ENCODE measurements at regions not wholly inside any gene's neighbourhood (a gene's known extent, or its start where the extent isn't known, plus 50 kb on each side); places are given as distances from the start of the nearest gene placed in this dataset.

DNA sequence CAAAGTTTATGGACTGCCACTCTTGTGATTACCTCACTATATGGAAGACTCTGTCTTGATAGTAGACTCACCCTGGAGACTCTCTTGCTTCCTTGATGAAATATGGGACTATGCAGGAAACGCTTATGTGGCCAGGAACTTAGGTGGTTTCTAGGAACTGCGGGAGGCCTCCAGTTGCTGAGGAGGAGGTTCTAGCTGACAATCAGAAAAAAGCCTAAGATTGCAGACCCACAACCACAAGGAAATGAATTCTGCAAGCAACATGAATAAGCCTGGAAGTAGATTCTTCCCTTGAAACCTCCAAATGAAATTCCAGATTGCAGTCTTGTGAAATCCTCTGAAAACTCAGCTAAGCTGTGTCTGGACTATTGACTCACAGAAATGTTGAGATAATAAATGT lies 88.9 kb upstream of the COL11A1 start:
- TF ChIP-seq, protein P1, sequence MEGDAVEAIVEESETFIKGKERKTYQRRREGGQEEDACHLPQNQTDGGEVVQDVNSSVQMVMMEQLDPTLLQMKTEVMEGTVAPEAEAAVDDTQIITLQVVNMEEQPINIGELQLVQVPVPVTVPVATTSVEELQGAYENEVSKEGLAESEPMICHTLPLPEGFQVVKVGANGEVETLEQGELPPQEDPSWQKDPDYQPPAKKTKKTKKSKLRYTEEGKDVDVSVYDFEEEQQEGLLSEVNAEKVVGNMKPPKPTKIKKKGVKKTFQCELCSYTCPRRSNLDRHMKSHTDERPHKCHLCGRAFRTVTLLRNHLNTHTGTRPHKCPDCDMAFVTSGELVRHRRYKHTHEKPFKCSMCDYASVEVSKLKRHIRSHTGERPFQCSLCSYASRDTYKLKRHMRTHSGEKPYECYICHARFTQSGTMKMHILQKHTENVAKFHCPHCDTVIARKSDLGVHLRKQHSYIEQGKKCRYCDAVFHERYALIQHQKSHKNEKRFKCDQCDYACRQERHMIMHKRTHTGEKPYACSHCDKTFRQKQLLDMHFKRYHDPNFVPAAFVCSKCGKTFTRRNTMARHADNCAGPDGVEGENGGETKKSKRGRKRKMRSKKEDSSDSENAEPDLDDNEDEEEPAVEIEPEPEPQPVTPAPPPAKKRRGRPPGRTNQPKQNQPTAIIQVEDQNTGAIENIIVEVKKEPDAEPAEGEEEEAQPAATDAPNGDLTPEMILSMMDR (IDR thresholded peaks at IDR 0.05; ENCODE audit: control insufficient read depth, insufficient read depth, low read depth, low read length, missing control alignments) = no peak
- no peak overlapping the region for H3K4me3 ChIP-seq (ENCODE audit: control insufficient read depth, low read depth, low read length)
- peak; percentile 62 for DNase-seq (ENCODE audit: low read depth)

DNA sequence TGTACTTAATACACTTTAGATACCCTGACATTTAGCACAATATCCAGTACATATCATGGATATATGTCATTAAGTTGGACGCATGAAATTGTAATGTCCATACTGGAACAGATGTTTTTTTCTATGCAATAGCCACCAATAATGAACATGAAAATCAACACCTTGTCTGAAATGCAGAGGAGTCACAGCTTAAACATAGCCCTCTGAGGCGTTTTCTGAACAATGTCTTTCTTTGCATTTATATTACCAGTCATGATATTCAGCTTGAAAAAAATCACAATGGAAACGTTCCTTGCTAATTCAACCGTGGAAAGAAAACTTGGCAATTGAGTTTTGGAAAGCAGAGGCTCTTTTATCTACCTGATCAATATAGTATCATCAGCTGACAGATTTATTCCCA lies 86.7 kb upstream of the COL11A1 start:
- DNase-seq (ENCODE audit: low read depth) = no peak
- TF ChIP-seq, protein P1 (IDR thresholded peaks at IDR 0.05; ENCODE audit: control insufficient read depth, insufficient read depth, low read depth, low read length, missing control alignments) = no peak
- H3K4me3 ChIP-seq (ENCODE audit: control insufficient read depth, low read depth, low read length) = no peak overlapping the region

- DNase-seq (ENCODE audit: low read depth) = no peak
Measured at GRCh38 chr1:103194060-103194459, 85.7 kb upstream of the COL11A1 start.

DNA sequence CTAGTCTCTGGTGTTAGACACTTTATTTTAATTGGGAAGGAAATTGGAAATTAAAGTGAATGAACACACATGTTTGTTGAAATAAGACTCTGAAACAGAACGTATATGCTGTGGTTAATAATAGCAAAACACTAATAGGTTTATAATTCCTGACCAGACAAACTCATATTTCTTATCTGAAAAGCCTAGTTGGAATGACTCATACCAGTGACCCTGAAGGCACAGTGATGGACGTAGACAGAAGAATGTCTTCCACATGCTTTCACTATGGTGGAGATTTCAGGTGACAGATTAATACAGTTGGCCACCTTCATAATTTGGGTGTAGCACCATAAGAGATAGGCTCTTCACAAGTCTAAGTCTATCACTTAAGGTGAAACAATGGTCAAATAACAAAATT lies 83.0 kb upstream of the COL11A1 start:
- DNase-seq (ENCODE audit: low read depth) = no peak
- H3K4me3 ChIP-seq (ENCODE audit: control insufficient read depth, low read depth, low read length) = no peak overlapping the region
- TF ChIP-seq, protein P1 (IDR thresholded peaks at IDR 0.05; ENCODE audit: control insufficient read depth, insufficient read depth, low read depth, low read length, missing control alignments) = no peak

More at GRCh38 chr1:103194060-103194459, 85.7 kb upstream of the COL11A1 start:
- H3K4me3 ChIP-seq (ENCODE audit: control insufficient read depth, low read depth, low read length) = no peak overlapping the region
- TF ChIP-seq, protein P1 (IDR thresholded peaks at IDR 0.05; ENCODE audit: control insufficient read depth, insufficient read depth, low read depth, low read length, missing control alignments) = no peak

DNA sequence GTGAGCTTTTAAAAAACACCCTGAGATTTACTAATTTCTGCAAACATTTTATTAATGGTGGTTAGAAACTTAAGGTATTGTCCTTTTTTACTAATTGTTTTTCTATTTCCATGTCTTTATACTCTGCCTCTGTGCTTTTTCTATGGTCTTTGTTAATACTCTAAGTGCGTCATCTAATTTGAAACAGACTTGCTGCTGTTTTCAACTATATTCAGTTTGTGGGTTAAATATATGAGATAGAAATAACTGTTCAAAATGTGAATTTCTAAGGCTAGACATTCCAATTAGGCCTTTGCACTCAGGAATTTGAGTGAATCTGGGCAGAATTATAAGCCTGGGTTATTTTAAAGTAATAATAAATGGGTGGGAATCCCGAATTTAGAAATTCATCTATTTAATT lies 82.4 kb upstream of the COL11A1 start:
- TF ChIP-seq, protein P1 (IDR thresholded peaks at IDR 0.05; ENCODE audit: control insufficient read depth, insufficient read depth, low read depth, low read length, missing control alignments) = no peak
- no peak for DNase-seq (ENCODE audit: low read depth)
- H3K4me3 ChIP-seq (ENCODE audit: control insufficient read depth, low read depth, low read length) = no peak overlapping the region

GRCh38 chr1:103187673-103188072 lies 79.4 kb upstream of the COL11A1 start:
- DNase-seq (ENCODE audit: low read depth) = no peak
- TF ChIP-seq, protein P1 (IDR thresholded peaks at IDR 0.05; ENCODE audit: control insufficient read depth, insufficient read depth, low read depth, low read length, missing control alignments) = no peak
- no peak overlapping the region for H3K4me3 ChIP-seq (ENCODE audit: control insufficient read depth, low read depth, low read length)

DNA sequence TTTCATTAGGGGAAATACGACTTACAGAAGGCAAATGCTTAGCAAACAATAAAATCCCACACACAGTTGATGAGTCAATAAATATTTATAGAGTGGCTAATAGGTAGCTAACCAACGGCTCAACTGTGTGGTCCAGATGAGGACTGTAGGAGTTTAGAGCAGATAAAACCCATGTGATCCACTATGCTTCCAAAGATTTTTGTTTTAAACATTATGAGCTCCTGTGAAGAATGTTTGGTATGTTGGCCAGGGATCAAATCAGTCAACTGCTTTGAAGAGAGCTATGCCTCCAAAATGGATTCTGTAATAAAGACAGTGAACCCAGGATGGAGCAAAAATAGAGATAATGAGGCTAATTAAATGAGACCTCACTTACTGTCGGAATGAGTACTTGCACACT lies 72.3 kb upstream of the COL11A1 start:
- no peak overlapping the region for H3K4me3 ChIP-seq (ENCODE audit: control insufficient read depth, low read depth, low read length)
- TF ChIP-seq, protein P1 (IDR thresholded peaks at IDR 0.05; ENCODE audit: control insufficient read depth, insufficient read depth, low read depth, low read length, missing control alignments) = no peak
- DNase-seq (ENCODE audit: low read depth) = peak; percentile 67

All from AG09309 (cell line).